NCI-H187 treated with DMSO at 0.1 percent for 48 hours (cell line): ENCODE measurements at regions not wholly inside any gene's neighbourhood (a gene's known extent, or its start where the extent isn't known, plus 50 kb on each side); places are given as distances from the start of the nearest gene placed in this dataset.
A peak's percentile ranks its signal among the peaks of the same experiment; 100 is the strongest.
"Not testable (repeated sequence)": the region's sequence is repeated elsewhere in the genome, so short reads cannot be mapped to it uniquely, and the experiment has no call there.

Experiments
- DNase-seq: peaks from one replicate; lab custom pipeline; 2025; lab: John Stamatoyannopoulos, UW

GRCh38 chr2:164024396-164024795 is 288.6 kb upstream of the FIGN start:
- DNase-seq = no peak

- DNase-seq = no peak
Measured at GRCh38 chr2:164023896-164024295, 288.1 kb upstream of the FIGN start.

GRCh38 chr2:164015328-164016123 is 279.7 kb upstream of the FIGN start:
- DNase-seq = no peak

GRCh38 chr2:164014791-164015190 is 279.0 kb upstream of the FIGN start:
- no peak for DNase-seq

GRCh38 chr2:164014068-164014731 is 278.4 kb upstream of the FIGN start:
- DNase-seq = no peak

- no peak for DNase-seq
Measured at GRCh38 chr2:164012581-164012980, 276.8 kb upstream of the FIGN start.

- DNase-seq = peak; percentile 40
Measured at GRCh38 chr2:164009756-164010337, 274.0 kb upstream of the FIGN start.

- DNase-seq = no peak
Measured at GRCh38 chr2:164008752-164009151, 272.9 kb upstream of the FIGN start.

GRCh38 chr2:164006704-164007103 is 270.9 kb upstream of the FIGN start:
- no peak for DNase-seq

GRCh38 chr2:164000176-164000575 is 264.4 kb upstream of the FIGN start:
- DNase-seq = no peak

- no peak for DNase-seq
Measured at GRCh38 chr2:163997466-163997865, 261.7 kb upstream of the FIGN start.

- DNase-seq = no peak
Measured at GRCh38 chr2:163990541-163990940, 254.7 kb upstream of the FIGN start.

- no peak for DNase-seq
Measured at GRCh38 chr2:163990101-163990500, 254.3 kb upstream of the FIGN start.

- DNase-seq = no peak
Measured at GRCh38 chr2:163987175-163987940, 251.6 kb upstream of the FIGN start.

GRCh38 chr2:163984986-163985385 is 249.2 kb upstream of the FIGN start:
- no peak for DNase-seq

GRCh38 chr2:163983911-163984310 is 248.1 kb upstream of the FIGN start:
- DNase-seq = no peak

- no peak for DNase-seq
Measured at GRCh38 chr2:163982938-163983337, 247.1 kb upstream of the FIGN start.

GRCh38 chr2:163974766-163975165 is 239.0 kb upstream of the FIGN start:
- no peak for DNase-seq

GRCh38 chr2:163970058-163970813 is 234.4 kb upstream of the FIGN start:
- no peak for DNase-seq

- DNase-seq = not testable (repeated sequence)
Measured at GRCh38 chr2:163964278-163964677, 228.5 kb upstream of the FIGN start.

GRCh38 chr2:163953390-163953907 is 217.6 kb upstream of the FIGN start:
- no peak for DNase-seq
